SH-SY5Y (cell line): ENCODE measurements at regions not wholly inside any gene's neighbourhood (a gene's known extent, or its start where the extent isn't known, plus 50 kb on each side); places are given as distances from the start of the nearest gene placed in this dataset.

Experiments used
- GATA2 ChIP-seq: IDR thresholded peaks from 2 replicates; pipeline ENCODE4 v1.6.1; 2011; ENCODE audit warnings: mild to moderate bottlenecking, low read depth, low read length
- GATA3 ChIP-seq: IDR thresholded peaks from 2 replicates; pipeline ENCODE4 v1.6.1; 2011; ENCODE audit warnings: low read depth, mild to moderate bottlenecking, low read length, moderate library complexity

DNA sequence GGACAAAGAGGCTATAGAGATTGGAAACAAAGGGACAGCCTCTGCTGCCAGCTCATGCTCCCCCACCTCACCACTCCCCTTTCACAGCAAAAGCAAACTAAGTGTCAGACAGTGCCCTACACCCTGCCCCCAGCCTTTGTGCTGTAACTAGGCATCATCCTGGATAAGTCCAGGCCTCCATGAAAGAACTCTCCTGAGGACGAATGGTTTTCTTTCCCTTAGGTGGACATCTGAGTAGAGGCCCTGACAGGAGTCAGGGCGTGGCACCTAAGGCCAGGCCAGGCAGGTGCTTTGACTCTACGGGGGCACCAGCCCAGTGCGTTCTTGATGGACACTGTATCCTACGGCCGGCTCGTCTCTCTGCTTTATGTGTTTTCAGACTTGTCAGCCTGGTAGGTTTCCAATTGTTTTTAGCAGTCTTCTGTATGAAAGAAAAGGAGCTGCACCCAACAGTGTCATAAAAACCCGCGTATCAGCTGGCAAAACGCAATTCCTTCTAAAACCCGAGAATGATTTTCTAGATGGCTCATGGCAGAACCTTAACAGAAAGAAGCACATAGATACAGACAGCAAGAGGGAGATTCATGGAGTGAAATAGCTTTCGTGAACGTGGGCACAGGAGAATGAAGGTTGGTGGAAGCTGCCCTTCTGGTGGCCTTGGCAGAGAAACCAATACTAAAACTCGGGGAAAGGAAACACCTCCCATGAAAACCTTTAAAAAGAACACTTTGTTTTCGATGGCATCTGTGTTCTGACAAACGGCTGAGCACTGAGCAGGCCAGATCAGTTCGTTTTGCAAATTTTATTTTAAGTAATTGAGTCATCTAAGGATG lies 51.7 kb upstream of the AJAP1 start:
- TF ChIP-seq GATA3 (no peak), GATA2 (no peak)

DNA sequence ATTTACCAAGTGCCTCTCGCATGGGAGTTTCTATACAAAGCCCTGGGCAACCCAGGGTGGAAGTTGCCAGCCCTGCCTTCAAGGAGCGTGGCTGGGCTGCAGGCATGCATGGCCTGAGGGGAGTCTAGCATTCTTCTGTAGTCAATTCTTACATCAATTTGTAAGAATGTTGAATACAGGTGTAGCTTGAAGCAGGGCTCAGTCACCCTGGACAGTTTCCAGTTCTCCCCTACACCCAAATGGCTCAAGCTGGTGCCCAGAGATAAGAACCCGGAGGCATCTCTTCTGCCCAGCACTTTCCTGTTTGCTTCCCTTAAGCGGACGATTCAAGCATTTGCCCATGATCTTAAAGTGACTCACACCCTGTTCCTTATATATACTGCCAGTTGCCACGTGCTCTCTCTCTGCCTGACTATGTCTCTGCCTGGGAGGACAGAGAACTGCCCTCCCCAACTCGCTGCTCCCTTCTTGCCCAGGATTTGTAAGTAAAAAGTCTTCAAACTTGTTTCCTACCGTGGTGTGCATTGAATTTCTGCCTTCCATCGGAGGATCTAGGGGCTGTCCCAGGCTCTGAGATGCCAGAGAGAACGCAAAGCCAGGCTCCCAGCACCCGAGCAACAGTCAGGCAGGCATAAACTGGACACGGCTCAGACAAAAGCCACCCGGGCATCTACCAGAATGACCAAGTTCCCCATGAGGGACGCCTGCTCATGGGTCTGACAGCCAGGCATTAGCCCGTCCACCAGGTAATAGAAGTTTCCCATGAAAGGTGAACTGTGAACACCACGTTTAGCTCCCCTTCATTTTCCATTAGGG lies 50.9 kb upstream of the AJAP1 start:
- TF ChIP-seq GATA3 (no peak), GATA2 (no peak)
